ENCODE measurements at regions not wholly inside any gene's neighbourhood (a gene's known extent, or its start where the extent isn't known, plus 50 kb on each side); places are given as distances from the start of the nearest gene placed in this dataset.
A peak's percentile ranks its signal among the peaks of the same experiment; 100 is the strongest.

DNA sequence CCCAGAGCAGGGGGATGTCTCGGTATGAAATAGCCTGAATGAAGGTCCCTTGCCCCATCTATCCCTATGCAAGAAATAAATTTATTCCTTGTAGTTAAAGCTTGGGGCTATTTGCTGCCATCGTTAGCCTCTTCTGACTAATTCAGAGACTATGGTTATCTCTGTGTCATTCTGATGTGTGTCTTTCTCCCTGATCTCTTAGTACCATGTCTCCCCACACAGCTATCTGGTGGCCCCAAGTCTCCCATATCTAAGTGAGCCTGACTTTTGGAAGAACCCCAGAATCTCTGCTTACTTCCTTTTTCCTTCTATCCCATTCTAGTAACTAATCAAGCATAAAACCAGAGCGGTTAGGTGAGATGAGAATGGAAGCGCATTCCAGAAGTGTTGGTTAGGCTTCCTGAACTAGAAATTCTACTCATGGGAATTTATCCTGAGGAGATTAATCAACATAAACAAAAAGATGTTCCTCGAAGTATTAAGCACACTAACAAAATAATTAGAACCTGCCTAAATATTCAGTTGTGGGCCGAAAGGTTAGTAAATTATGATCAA, 71.4 kb upstream of the BMAL1 start:
- H3K9ac ChIP-seq (ENCODE audit: insufficient read depth in 1 of 2, low read depth in 2 of 2, low read length in 2 of 2): no peak overlapping the region
- H3K4me1 ChIP-seq (replicated peaks in 1 of 2; ENCODE audit: control insufficient read depth in 2 of 2, insufficient read depth in 2 of 2, low read length in 2 of 2): peaks cover 5 to 7% of the 10 kb centered on the region in 2 experiments; a peak in 2 of 5 replicates
- peak; percentile 23 for FAIRE-seq
- no peaks in the 10 kb centered on the region for H3K9me3 ChIP-seq (replicated peaks; ENCODE audit: control insufficient read depth, insufficient read depth, low read depth, low read length)
- H3K4me3 ChIP-seq: no peak overlapping the region
- in situ Hi-C loops (cut with MboI): loop anchor here (10.0 kb wide), 1 partner anchor 139 kb away; no protein-coding TSS in a partner anchor
- under 1% methylated on average over 5 of the region's 6 CpGs for WGBS (ENCODE audit: insufficient coverage, low coverage, missing lambda C conversion rate)
- H3K36me3 ChIP-seq (ENCODE audit: control insufficient read depth, insufficient read depth, low read length): no peaks in the 10 kb centered on the region
- no peak overlapping the region for H2AFZ ChIP-seq (ENCODE audit: low read depth, low read length)
- no peak overlapping the region for H3K27ac ChIP-seq (ENCODE audit: extremely low read depth, low read depth, low read length)
- no peaks in the 10 kb centered on the region for H4K20me1 ChIP-seq (replicated peaks; ENCODE audit: control insufficient read depth, insufficient read depth, low read length)
- no peaks in the 10 kb centered on the region for H3K9me1 ChIP-seq (ENCODE audit: control insufficient read depth, insufficient read depth, low read length)
- BruUV-seq (replicated peaks): no TSS peak
- intact Hi-C loops (cut with micrococcal nuclease): no loop called here
- no peak for ATAC-seq
- H3K79me2 ChIP-seq (ENCODE audit: control insufficient read depth, insufficient read depth, low read length): no peaks in the 10 kb centered on the region
- peaks cover 15 to 20% of the 10 kb centered on the region in 2 experiments for H3K27me3 ChIP-seq (ENCODE audit: control insufficient read depth in 2 of 2, insufficient read depth in 2 of 2, low read length in 2 of 2)
- CTCF ChIA-PET (ENCODE audit: low intra/inter-chr PET ratio): interaction anchor here (1.4 kb wide), 1 partner anchor 22 kb away, joined by 4 read pairs; no protein-coding TSS in a partner anchor
- no peak overlapping the region for H3K4me2 ChIP-seq (ENCODE audit: insufficient read depth, low read length)
- POLR2A ChIA-PET: no interaction called here
- no peak for DNase-seq (ENCODE audit: extremely low read depth in 1 of 4, low spot score in 3 of 4)
- TF ChIP-seq SAFB2 (IDR thresholded peaks at IDR 0.05; ENCODE audit: borderline replicate concordance, low read depth, low read length, severe bottlenecking): no peak
- TF ChIP-seq ZNF57 (CRISPR knock-in tag; IDR thresholded peaks at IDR 0.05): no peak
- no peak for TF ChIP-seq PML (IDR thresholded peaks at IDR 0.05; ENCODE audit: low read length)
- TF ChIP-seq, protein P1, sequence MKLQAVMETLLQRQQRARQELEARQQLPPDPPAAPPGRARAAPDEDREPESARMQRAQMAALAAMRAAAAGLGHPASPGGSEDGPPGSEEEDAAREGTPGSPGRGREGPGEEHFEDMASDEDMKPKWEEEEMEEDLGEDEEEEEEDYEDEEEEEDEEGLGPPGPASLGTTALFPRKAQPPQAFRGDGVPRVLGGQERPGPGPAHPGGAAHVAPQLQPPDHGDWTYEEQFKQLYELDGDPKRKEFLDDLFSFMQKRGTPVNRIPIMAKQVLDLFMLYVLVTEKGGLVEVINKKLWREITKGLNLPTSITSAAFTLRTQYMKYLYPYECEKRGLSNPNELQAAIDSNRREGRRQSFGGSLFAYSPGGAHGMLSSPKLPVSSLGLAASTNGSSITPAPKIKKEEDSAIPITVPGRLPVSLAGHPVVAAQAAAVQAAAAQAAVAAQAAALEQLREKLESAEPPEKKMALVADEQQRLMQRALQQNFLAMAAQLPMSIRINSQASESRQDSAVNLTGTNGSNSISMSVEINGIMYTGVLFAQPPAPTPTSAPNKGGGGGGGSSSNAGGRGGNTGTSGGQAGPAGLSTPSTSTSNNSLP (IDR thresholded peaks at IDR 0.05; ENCODE audit: borderline replicate concordance, low read depth, low read length): no peak
- no peak for TF ChIP-seq SMARCC2 (IDR thresholded peaks at IDR 0.05; ENCODE audit: low read depth)
- no peak for TF ChIP-seq SAP30 (IDR thresholded peaks at IDR 0.05; ENCODE audit: borderline replicate concordance, insufficient read depth, low read depth, low read length, poor library complexity, severe bottlenecking)
- TF ChIP-seq BACH1 (tag; IDR thresholded peaks at IDR 0.05): no peak
- TF ChIP-seq MAFG (tag; conservative IDR thresholded peaks at IDR 0.05): no peak
- 0 out of 2 replicates have a peak, but pooled peaks have one; percentile 35 for TF ChIP-seq KLF16 (IDR thresholded peaks at IDR 0.05)
- TF ChIP-seq, protein P2, sequence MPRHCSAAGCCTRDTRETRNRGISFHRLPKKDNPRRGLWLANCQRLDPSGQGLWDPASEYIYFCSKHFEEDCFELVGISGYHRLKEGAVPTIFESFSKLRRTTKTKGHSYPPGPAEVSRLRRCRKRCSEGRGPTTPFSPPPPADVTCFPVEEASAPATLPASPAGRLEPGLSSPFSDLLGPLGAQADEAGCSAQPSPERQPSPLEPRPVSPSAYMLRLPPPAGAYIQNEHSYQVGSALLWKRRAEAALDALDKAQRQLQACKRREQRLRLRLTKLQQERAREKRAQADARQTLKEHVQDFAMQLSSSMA (CRISPR knock-in tag; IDR thresholded peaks at IDR 0.05): no peak
- no peak for TF ChIP-seq ZSCAN29 (IDR thresholded peaks at IDR 0.05)
- TF ChIP-seq, protein P3, sequence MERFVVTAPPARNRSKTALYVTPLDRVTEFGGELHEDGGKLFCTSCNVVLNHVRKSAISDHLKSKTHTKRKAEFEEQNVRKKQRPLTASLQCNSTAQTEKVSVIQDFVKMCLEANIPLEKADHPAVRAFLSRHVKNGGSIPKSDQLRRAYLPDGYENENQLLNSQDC (CRISPR knock-in tag; IDR thresholded peaks at IDR 0.05): no peak
- TF ChIP-seq, protein P4, sequence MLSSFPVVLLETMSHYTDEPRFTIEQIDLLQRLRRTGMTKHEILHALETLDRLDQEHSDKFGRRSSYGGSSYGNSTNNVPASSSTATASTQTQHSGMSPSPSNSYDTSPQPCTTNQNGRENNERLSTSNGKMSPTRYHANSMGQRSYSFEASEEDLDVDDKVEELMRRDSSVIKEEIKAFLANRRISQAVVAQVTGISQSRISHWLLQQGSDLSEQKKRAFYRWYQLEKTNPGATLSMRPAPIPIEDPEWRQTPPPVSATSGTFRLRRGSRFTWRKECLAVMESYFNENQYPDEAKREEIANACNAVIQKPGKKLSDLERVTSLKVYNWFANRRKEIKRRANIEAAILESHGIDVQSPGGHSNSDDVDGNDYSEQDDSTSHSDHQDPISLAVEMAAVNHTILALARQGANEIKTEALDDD (IDR thresholded peaks at IDR 0.05): no peak
- TF ChIP-seq, protein P5, sequence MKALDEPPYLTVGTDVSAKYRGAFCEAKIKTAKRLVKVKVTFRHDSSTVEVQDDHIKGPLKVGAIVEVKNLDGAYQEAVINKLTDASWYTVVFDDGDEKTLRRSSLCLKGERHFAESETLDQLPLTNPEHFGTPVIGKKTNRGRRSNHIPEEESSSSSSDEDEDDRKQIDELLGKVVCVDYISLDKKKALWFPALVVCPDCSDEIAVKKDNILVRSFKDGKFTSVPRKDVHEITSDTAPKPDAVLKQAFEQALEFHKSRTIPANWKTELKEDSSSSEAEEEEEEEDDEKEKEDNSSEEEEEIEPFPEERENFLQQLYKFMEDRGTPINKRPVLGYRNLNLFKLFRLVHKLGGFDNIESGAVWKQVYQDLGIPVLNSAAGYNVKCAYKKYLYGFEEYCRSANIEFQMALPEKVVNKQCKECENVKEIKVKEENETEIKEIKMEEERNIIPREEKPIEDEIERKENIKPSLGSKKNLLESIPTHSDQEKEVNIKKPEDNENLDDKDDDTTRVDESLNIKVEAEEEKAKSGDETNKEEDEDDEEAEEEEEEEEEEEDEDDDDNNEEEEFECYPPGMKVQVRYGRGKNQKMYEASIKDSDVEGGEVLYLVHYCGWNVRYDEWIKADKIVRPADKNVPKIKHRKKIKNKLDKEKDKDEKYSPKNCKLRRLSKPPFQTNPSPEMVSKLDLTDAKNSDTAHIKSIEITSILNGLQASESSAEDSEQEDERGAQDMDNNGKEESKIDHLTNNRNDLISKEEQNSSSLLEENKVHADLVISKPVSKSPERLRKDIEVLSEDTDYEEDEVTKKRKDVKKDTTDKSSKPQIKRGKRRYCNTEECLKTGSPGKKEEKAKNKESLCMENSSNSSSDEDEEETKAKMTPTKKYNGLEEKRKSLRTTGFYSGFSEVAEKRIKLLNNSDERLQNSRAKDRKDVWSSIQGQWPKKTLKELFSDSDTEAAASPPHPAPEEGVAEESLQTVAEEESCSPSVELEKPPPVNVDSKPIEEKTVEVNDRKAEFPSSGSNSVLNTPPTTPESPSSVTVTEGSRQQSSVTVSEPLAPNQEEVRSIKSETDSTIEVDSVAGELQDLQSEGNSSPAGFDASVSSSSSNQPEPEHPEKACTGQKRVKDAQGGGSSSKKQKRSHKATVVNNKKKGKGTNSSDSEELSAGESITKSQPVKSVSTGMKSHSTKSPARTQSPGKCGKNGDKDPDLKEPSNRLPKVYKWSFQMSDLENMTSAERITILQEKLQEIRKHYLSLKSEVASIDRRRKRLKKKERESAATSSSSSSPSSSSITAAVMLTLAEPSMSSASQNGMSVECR (CRISPR knock-in tag; IDR thresholded peaks at IDR 0.05): no peak
- peak; percentile 30; the same call in 1 of the 2 replicates for TF ChIP-seq TAL1 (IDR thresholded peaks at IDR 0.05)
